Right lobe of liver (tissue), 6 donors: ENCODE measurements at regions not wholly inside any gene's neighbourhood (a gene's known extent, or its start where the extent isn't known, plus 50 kb on each side); places are given as distances from the start of the nearest gene placed in this dataset.

Source experiments
- ATAC-seq, 4 donors: fragments of 200-7000 bp; cut with Tn5 transposase; one replicate each; pipeline ENCODE4 v1.9.1; 2020; ENCODE audit warnings: mild to moderate bottlenecking in 4 of 4, moderate library complexity in 4 of 4
- DNase-seq, 3 donors: peaks; one replicate each; pipeline ENCODE4 v3.0.0-alpha.2; 2020
- H3K27ac ChIP-seq, 3 donors: fragments of 200-600 bp; one replicate each; pipeline ENCODE4 v1.8.0; 2022
- H3K27me3 ChIP-seq, 2 donors: fragments of 200-600 bp; one replicate each; pipeline ENCODE4 v1.8.0; 2022
- H3K36me3 ChIP-seq, 4 donors: fragments of 200-600 bp; sonication (generic) in 1 of 4; one replicate each; pipeline versions ENCODE4 v1.5.1 to v1.8.0; 2017 to 2022; ENCODE audit warnings: control low read depth in 1 of 4
- H3K4me1 ChIP-seq, 4 donors: fragments of 200-600 bp; sonication (generic) in 1 of 4; one replicate each; pipeline versions ENCODE4 v1.5.1 to v1.8.0; 2017 to 2022; ENCODE audit warnings: control low read depth in 1 of 4
- H3K4me3 ChIP-seq, 3 donors: fragments of 200-600 bp; one replicate each; pipeline ENCODE4 v1.8.0; 2022
- H3K9me3 ChIP-seq, 4 donors: fragments of 200-600 bp; sonication (generic) in 1 of 4; one replicate each; pipeline versions ENCODE4 v1.5.1 to v1.8.0; 2017 to 2022; ENCODE audit warnings: control low read depth in 1 of 4
- POLR2A ChIP-seq: fragments of 450-650 bp; IDR thresholded peaks from one replicate; pipeline ENCODE4 v1.6.1; 2017; ENCODE audit warnings: antibody characterized with exemption, mild to moderate bottlenecking
- WGBS: methylation state at CpG from one replicate; pipeline ENCODE4 v1.1.6; 2018; ENCODE audit warnings: low coverage, low lambda C conversion rate; ENCODE audit not compliant: insufficient coverage; ENCODE audit errors: missing lambda C conversion rate; 5-methylcytosine and 5-hydroxymethylcytosine counted together
- intact Hi-C, 2 donors: fragments of 100-400 bp; cut with DNase I; formaldehyde crosslinking; loops; one replicate each; pipeline versions ENCODE4 v1.11.2 to v1.14.1; 2022
- TF ChIP-seq, protein P1 (sequence below), 4 donors: fragments of 200-600 bp in 3 of 4; fragments of 450-650 bp in 1 of 4; IDR thresholded peaks; one replicate each; pipeline versions ENCODE4 v1.5.1 to v1.8.0; 2016 to 2022; ENCODE audit warnings: antibody characterized with exemption in 4 of 4, mild to moderate bottlenecking in 2 of 4
- donor health status: DM: no; HTN: yes; CAD: no.
- donor health status: DM: no; HTN: no; CAD: no.
- donor health status: DM: no; HTN: no; CAD: no.
- donor health status: DM: no; HTN: yes; CAD: no.
- donor health status: DM: no; HTN: yes; CAD: no.

DNA sequence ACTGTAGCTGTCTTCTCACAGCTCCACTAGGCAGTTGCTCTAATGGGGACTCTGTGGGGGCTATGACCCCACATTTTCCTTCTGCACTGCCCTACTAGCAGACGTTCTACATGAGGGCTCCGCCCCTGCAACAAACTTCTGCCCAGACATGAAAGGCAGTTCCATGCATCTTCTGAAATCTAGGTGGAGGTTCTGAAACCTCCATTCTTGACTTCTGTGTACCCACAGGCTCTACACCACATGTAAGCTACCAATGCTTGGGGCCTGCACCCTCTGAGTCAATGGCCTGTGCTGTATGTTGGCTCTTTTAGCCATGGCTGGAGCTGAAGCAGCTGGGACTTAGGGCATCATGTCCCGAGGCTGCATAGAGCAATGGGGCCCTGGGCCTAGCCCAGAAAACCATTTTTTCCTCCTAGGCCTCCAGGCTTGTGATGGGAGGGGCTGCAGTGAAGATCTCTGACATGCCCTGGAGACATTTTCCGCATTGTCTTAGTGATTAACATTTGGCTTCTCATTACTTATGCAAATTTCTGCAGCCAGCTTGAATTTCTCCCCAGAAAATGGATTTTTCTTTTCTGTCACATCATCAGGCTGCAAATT is 123.0 kb downstream of the MYCN start:
- Histone ChIP-seq H3K36me3 (no peaks in the 10 kb centered on the region), H3K9me3 (no peaks in the 10 kb centered on the region), H3K27ac (no peak overlapping the region), H3K4me1 (no peaks in the 10 kb centered on the region), H3K27me3 (no peaks in the 10 kb centered on the region), H3K4me3 (no peak overlapping the region)
- 81% methylated on average over 3 of the region's 4 CpGs for WGBS
- TF ChIP-seq, protein P1, sequence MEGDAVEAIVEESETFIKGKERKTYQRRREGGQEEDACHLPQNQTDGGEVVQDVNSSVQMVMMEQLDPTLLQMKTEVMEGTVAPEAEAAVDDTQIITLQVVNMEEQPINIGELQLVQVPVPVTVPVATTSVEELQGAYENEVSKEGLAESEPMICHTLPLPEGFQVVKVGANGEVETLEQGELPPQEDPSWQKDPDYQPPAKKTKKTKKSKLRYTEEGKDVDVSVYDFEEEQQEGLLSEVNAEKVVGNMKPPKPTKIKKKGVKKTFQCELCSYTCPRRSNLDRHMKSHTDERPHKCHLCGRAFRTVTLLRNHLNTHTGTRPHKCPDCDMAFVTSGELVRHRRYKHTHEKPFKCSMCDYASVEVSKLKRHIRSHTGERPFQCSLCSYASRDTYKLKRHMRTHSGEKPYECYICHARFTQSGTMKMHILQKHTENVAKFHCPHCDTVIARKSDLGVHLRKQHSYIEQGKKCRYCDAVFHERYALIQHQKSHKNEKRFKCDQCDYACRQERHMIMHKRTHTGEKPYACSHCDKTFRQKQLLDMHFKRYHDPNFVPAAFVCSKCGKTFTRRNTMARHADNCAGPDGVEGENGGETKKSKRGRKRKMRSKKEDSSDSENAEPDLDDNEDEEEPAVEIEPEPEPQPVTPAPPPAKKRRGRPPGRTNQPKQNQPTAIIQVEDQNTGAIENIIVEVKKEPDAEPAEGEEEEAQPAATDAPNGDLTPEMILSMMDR (IDR thresholded peaks at IDR 0.05) = no peak
- no peak for TF ChIP-seq POLR2A
- intact Hi-C loops = no loop called here
- no peak for DNase-seq
- no peak for ATAC-seq

DNA sequence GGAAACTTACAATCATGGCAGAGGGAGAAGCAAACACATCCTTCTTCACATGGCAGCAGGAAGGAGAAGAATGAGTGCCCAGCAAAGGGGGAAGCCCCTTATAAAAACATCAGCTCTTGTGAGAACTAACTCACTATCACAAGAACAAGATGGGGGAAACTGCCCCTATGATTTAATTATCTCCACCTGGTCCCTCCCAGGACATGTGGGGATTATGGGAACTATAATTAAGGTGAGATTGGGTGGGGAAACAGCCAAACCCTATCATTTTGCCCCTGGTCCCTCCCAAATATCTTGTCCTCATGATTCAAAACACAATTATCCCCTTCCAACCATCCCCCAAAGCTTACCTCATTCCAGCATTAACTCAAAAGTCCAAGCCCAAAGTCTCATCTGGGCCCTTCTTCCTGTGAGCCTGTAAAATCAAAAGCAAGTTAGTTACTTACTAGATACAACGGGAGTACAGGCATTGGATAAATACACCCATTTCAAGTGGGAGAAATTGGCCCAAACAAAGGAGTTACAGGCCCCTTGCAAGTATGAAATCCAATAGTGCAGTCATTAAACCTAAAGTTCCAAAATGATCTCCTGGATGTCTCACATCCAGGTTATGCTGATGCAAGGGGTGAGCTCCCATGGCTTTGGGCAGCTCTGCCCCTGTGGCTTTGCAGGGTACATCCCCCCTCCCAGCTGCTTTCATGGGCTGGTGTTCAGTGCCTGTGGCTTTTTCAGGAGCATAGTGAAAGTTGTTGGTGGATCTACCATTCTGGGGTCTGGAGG is 122.3 kb downstream of the MYCN start:
- Histone ChIP-seq H3K4me3 (no peak overlapping the region), H3K9me3 (no peaks in the 10 kb centered on the region), H3K4me1 (no peaks in the 10 kb centered on the region), H3K27me3 (no peaks in the 10 kb centered on the region), H3K36me3 (no peaks in the 10 kb centered on the region), H3K27ac (no peak overlapping the region)
- TF ChIP-seq, protein P1 (IDR thresholded peaks at IDR 0.05) = no peak
- no peak for TF ChIP-seq POLR2A
- DNase-seq (no peak), ATAC-seq (no peak)
- WGBS = 38% methylated on average over 1 of the region's 1 CpG
- intact Hi-C loops = no loop called here

DNA sequence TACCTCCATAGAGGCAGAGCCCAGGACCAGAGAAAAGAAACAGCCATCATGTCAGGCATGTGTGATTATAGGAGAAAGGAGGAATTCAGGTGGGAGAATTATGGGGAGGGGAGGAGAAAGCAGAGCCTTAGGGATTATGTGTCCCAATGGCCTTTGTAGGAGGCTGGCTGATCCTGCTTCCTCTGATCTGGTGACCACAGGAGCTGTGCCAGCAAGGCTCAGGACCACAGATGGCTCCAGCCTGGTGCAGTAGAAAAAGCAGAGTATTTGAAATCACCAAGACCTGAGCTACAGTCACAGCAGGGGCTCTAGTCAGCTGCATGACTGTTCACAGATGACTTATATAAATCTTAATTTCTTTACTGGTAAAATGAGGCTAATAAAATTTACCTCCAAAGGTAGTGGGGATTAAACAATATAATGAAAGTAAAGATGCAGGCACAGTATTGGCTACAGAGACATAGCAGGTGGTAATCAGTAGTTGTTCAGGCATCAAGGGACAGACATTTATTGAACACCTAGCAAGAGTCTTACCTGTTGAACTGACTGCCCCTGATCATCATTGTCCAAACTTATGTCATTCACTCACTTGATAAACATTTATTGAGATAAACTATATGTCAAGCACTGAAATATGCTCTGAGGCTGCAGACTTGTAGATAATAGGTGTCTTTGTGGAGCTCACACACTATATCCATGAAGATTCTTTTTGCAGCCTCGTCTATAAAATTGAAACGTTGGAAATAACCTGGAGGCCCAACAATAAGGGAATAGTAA is 121.3 kb downstream of the MYCN start:
- WGBS = 23% methylated on average over 2 of the region's 2 CpGs
- Histone ChIP-seq H3K9me3 (no peaks in the 10 kb centered on the region), H3K4me1 (no peaks in the 10 kb centered on the region), H3K36me3 (no peaks in the 10 kb centered on the region), H3K27ac (no peak overlapping the region), H3K27me3 (no peaks in the 10 kb centered on the region), H3K4me3 (no peak overlapping the region)
- no peak for DNase-seq
- no peak for ATAC-seq
- TF ChIP-seq, protein P1 (IDR thresholded peaks at IDR 0.05) = no peak
- TF ChIP-seq POLR2A = no peak
- intact Hi-C loops = no loop called here

DNA sequence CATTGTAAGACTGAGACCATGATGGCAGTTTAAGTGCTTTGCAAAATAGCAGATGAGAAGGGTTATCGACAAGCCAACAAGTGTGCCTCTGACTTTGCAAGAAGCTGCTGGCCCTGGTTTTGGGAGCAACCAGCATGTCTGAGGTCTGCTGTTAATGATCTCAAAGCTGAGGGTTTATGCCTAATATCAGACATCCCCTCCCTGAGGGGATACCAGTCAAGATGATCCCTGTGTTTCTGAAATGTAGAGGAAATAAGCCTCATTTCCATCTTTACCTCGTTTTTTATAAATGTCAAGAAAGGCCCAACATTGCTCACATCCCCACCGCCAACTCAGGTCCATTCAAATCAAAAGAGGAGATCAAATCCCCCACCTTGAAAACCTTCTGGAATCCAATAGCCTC is 120.6 kb downstream of the MYCN start:
- 64% methylated on average over 2 of the region's 3 CpGs for WGBS
- no peak for TF ChIP-seq POLR2A
- Histone ChIP-seq H3K27me3 (no peaks in the 10 kb centered on the region), H3K36me3 (no peaks in the 10 kb centered on the region), H3K4me1 (no peaks in the 10 kb centered on the region), H3K4me3 (no peak overlapping the region), H3K27ac (no peak overlapping the region), H3K9me3 (no peaks in the 10 kb centered on the region)
- ATAC-seq = no peak
- intact Hi-C loops = no loop called here
- no peak for DNase-seq
